NB4 (cell line): ENCODE measurements at regions not wholly inside any gene's neighbourhood (a gene's known extent, or its start where the extent isn't known, plus 50 kb on each side); places are given as distances from the start of the nearest gene placed in this dataset.

Experiments
- POLR2A ChIP-seq: IDR thresholded peaks from 2 replicates; pipeline ENCODE4 v1.6.1; 2011; ENCODE audit warnings: mild to moderate bottlenecking; ENCODE audit not compliant: insufficient read length; ENCODE audit errors: extremely low read depth
- TF ChIP-seq, protein P1 (sequence below): IDR thresholded peaks from one replicate; pipeline ENCODE4 v1.5.1; 2012; ENCODE audit warnings: low read depth, low read length
- TF ChIP-seq, protein P2 (sequence below): IDR thresholded peaks from 2 replicates; pipeline ENCODE4 v1.6.1; 2011; ENCODE audit warnings: low read depth, low read length

DNA sequence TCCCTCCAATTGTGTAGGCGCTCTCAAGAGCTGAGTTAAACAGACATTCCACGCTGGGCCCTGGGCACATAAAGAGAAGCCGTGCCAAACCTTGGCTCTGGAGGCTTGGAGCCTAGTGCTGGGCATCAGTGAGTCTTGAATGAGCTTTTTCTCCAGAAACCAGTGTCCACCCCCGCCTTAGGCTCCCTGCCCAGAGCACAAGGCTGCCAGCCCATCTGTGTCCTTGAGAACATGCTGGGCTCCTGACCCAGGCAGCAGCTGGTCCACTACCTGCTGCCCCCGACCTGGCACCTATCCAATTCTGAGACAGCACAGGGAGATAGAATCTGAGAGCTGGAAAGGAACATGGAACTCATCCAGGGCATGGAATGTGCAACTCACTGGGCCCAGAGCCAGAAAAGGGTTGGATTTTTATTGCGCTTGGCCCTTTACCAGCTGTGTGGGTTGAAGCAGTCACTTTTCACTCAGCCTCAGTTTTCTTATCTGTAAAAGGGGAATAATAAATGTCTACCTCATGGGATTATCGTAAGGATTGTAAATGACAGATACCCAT is 92.4 kb upstream of the CPLX2 start:
- TF ChIP-seq, protein P1, sequence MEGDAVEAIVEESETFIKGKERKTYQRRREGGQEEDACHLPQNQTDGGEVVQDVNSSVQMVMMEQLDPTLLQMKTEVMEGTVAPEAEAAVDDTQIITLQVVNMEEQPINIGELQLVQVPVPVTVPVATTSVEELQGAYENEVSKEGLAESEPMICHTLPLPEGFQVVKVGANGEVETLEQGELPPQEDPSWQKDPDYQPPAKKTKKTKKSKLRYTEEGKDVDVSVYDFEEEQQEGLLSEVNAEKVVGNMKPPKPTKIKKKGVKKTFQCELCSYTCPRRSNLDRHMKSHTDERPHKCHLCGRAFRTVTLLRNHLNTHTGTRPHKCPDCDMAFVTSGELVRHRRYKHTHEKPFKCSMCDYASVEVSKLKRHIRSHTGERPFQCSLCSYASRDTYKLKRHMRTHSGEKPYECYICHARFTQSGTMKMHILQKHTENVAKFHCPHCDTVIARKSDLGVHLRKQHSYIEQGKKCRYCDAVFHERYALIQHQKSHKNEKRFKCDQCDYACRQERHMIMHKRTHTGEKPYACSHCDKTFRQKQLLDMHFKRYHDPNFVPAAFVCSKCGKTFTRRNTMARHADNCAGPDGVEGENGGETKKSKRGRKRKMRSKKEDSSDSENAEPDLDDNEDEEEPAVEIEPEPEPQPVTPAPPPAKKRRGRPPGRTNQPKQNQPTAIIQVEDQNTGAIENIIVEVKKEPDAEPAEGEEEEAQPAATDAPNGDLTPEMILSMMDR, result no peak
- no peak for TF ChIP-seq POLR2A
- TF ChIP-seq, protein P2, sequence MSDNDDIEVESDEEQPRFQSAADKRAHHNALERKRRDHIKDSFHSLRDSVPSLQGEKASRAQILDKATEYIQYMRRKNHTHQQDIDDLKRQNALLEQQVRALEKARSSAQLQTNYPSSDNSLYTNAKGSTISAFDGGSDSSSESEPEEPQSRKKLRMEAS, result no peak
